HG02623 (cell line): ENCODE measurements at regions not wholly inside any gene's neighbourhood (a gene's known extent, or its start where the extent isn't known, plus 50 kb on each side); places are given as distances from the start of the nearest gene placed in this dataset.

Experiments used
- ATAC-seq: cut with Tn5 transposase; IDR thresholded peaks from one replicate; pipeline ENCODE4 v1.9.1; 2021; ENCODE audit warnings: moderate library complexity; ENCODE audit not compliant: unreplicated experiment

DNA sequence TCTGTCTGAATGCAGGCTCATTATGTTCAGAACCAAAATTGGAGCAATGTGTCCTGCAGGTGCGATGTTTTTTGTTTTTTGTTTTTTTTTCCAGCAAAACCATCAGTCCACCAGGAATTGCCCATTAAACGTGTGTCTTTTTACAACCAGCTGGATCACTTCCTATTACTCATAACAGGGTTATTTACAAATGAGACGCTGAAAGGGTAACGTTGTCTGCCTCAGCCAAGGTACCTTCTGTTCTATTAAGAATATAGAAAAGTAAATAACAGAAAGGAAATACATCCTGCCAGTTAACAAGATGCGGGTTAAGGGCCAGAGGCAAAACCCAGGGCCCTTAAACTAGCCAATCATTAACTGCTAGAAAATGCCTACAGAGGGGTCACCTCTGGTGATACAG, 590.4 kb downstream of the TBC1D4 start:
- no peak for ATAC-seq

DNA sequence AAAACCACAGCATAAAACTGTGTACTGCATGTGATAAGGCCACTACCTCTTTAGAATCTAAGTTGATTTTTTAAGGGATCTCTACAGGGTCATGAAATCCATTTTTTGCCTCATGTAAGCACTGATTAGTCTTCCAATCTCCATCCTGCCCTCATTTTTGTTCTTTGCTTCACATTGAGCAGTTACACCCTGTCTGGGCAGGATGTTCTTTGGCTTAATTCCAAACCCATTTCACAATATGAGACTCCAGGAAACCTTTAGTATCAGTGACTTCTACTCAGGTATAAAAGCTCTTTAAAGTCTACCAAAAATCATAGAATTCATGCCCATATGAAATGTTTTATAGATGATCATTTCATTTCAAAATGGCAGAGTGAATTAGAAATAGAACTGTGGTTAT, 592.6 kb downstream of the TBC1D4 start:
- ATAC-seq, result no peak

DNA sequence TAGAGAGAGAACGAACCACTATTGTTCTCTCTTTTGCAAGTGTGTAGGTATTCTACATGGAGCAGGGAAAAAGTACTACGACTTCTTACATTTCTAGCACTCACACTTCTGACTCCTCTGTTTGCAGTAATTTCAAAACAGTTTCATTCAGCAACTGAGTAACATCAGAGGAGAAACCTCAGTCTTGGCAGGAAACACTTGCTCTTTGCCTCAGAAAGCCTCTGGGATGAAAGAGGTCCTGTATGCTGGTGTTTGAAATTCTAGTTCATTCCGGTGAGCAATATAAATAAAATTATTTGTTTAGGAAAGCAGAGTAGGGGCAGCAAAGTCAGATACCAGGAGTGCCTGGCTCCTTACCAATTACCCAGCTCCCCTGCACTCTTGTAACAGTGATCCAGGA, 595.5 kb downstream of the TBC1D4 start:
- no peak for ATAC-seq

DNA sequence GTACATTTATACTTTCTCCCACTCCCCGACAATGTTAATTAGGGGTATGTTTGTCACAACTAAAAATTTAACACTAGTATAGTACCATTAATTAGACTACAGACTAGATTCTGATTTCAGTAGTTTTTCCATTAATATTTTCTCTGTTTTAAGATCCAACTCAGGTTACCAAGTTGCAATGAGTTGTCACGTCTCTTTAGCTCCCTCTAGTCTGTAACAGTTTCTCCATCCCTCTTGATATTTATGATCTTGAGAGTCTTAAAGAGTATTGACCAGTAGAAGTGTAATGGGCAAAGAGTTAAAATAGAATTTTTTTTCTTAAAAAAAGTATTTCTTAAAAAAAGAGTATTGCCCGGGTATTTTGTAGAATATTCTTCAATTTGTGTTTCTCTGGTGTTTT, 598.1 kb downstream of the TBC1D4 start:
- ATAC-seq, result no peak

DNA sequence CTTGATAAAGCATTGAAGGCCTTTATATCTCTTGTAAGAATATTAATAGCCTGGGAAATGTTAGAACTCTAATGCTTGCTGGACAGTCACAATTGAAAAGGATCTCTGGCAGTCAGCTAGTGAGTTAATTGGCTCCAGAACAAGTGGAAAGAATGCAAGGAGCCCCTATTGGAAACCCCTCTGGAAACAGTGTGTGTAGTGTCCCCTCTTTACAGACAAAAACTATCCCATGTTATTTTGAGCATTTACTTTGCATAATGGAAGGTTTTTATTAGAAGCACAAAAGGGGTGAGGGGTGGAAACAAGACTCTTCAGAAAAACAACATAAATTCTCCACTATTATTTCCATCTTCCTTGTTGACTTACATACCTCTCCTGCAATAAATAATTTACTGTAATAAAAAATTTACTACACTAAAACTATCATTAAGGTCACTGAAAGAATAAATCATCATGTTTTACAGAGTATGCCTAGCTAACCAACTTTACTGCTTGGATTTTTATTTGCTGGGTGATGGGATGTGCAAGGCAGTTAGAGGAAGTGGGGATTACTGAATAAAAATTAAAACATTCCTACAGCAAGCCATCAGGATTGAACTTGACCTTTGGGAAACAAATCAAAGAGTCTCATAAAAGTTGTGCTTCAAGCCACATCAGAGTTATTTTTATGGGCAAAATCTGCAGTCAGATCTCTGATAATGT, 610.4 kb downstream of the TBC1D4 start:
- no peak for ATAC-seq

DNA sequence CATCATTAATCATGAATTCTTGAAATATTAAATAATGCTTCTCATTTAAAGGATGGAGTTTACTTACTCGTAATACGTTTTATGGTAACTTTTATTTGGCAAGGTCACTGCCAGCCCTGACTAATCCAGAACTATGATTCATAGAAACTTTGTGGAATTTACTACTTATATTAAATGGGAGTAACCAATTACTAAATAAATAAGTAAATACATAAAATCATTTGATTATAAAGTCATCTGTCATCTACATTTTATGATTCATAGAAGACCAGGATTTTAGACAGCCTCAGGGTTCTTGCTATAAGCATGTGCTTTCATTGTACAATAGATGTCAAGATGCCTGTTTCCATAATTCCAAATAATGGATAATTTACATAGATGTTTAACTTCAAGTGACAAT, 611.1 kb downstream of the TBC1D4 start:
- no peak for ATAC-seq

DNA sequence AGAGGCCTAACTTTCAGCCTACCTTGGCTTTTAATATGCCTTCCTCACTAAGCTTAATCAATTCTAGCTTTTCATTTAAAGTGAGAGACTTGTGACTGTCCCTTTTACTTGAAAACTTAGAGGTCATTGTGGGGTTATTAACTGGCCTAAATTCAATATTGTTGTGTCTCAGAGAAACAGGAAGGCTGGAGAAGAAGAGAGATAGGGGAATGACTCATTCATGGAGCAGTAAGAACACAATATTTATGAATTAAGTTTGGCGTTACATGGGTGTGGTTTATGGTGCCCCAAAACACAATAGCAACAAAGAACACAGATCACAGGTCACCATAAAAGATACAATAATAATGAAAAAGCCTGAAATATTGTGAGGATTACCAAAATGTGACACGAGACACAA, 612.1 kb downstream of the TBC1D4 start:
- no peak for ATAC-seq

DNA sequence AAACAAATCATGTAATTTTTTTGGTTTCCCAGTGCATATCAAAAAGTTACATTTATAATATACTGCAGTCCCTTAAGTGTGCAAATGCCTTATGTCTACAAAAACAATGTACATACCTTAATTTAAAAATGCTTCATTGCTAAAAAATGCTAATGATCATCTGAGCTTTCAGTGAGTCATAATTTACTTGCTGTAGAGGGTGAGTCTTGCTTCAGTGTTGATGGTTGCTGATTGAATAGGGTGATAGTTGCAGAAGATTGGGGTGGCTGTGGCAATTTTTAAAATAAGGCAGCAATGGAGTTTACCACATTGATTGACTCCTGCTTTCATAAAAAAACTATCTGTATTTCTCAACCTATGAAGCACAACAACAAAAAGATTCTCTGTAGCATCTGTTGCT, 613.9 kb downstream of the TBC1D4 start:
- no peak for ATAC-seq

DNA sequence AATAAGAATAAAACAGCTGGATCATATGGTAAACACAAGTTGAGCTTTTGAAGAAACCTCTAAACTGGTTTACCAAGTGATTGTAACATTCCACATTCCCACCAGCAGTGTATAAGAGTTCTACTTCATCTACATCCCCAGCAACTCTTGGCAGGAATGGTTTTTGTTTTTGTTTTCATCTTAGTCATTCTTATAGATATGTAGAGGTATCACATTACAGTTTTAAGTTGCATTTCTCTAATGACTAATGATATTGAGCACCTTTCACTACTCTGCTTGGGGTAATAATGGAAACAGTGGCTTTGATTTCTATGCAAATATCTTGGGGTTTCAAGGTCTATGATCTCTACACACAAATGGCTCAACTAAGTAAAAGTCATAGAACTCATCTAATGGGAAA, 614.5 kb downstream of the TBC1D4 start:
- ATAC-seq, result no peak

DNA sequence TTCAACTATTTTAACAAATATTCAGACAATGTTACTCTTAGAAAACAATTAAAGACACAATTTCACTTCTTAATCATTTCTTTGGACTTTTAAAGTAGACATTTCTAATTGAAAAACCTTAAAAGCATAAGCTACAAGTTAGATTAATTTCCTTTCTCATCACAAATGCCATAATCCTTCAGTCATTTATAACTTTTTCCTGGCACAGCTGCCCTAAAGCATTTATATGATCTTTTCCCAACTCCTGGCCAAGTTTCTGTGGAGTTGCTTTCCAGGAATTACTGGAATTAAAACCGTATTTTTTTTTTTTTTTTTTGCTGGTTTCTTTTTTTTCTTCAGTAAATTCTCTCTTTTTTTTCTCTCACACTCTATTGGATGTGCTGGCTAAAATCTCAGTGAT, 615.9 kb downstream of the TBC1D4 start:
- ATAC-seq, result no peak

DNA sequence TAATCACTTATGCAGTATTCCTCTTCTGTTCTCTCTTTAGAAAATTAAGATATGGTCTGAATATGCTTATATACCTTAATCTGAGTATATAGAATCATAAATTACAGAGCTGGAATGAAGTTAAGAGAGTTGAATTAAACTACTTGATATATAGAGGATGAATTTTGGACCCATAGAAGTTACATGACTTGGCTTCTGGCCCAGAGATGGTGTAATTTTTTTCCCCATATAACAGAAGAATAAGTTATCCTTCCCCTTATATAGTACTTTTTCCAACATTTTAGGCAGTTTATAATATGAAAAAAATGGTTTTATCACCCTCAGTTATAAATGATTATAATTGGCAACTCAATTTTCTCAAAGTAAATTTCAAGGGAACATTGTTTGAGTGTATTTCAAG, 616.3 kb downstream of the TBC1D4 start:
- ATAC-seq, result no peak

DNA sequence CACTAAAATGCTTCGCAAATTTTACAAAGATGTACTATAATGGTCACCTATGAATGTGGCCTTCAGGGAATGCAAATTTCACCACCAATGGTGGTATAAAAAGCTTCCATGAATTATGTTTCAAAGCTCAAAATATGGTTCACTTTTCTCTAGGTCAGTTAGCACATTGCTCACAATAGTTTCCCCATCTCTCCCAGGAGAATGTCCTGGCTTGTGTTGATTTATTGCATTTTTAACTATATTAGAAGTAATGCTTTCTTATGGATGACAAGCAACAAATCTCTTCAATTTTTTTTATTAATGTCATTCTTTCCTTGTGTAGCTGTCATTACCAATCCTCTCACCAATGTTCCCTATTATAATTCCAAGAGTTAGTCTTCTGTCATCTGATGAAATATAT, 621.2 kb downstream of the TBC1D4 start:
- no peak for ATAC-seq

DNA sequence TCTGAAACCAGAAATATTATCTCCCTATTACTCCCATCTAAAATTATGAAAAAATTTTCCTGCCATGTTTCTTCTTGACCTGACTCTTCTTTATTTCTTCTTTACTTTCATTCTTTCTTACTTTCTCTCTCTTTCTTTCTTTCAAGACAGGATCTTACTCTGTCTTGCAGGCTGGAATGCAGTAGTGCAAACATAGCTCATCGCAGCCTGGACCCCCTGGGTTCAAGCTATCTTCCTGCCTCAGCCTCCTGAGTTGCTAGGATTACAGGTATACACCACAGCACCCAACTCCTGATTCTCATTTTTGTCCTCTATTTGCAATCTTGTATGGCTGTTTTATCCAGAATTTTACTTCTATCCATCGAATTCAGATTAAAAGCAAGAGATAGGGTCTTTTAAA, 631.1 kb downstream of the TBC1D4 start:
- no peak for ATAC-seq

DNA sequence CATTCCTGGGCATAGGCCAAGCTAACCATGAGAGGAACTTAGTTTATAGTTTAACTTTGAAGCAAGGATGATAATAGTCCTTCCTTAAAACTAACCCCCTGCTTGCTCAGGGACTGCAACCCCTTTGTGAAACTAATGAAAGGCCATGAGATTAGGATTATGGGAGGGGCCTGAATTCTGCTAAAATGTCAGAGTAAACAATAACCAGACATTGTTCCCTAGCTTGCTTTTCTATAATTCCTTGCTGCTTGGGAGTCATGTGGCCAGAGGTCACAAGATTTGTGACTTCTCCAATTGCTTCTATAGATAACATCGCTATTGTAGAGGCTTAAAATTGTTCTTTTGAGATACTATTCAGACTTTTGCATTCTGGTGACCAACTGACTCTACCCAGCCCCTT, 634.0 kb downstream of the TBC1D4 start:
- no peak for ATAC-seq

DNA sequence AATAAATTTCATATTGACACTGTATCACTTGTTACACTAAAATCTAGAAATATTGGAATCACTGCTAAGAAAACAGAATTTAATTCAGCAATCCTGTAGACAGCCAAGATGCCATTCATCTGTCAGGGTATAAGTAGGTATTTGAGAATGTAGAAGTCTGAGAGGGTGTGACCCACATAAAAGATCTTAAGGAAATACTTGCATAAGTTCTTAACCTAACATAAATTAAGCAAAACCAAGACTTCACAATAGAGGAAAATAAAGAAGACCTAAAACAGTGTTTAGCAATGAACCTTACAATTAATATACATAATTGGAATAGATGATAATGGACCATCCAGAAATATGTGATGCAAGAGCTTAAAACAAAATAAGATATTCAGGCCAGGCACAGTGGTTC, 636.2 kb downstream of the TBC1D4 start:
- ATAC-seq, result no peak

DNA sequence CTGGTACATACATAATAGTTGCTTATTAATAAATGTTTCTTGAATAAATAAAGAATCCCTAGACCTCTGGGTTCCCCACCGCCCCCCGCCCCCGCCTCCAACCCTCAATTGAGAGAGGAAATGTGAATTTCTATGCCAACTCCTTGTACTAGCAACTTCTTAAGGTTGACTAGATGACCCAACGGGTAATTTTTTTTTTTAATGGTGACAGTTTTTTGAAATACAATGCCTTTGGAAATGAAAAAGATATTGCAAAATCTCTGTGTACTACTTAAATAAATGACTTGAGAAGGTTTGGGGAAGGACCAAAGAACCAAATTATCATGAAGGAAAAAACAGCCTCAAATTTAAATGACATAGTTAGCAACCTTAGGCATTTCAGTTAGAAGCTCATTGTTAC, 640.3 kb downstream of the TBC1D4 start:
- no peak for ATAC-seq

DNA sequence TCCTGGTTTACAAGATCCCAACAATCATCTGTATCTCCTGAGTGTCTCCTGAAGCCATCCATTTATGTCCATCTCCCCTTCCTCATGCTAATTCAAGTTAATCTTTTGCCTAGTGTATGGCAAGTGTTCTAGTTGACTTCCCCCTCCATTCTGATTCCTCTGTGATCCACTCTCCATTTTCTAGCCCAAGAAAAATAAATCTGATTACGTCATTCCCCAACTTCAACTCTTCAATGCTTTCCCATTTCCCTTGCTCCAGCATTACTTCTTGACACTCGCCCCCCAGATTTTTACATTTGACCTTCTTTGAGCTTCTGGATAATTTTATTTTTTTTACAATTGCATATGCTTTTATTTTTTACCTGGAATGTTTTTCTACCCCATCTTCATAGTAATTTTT, 640.8 kb downstream of the TBC1D4 start:
- no peak for ATAC-seq

DNA sequence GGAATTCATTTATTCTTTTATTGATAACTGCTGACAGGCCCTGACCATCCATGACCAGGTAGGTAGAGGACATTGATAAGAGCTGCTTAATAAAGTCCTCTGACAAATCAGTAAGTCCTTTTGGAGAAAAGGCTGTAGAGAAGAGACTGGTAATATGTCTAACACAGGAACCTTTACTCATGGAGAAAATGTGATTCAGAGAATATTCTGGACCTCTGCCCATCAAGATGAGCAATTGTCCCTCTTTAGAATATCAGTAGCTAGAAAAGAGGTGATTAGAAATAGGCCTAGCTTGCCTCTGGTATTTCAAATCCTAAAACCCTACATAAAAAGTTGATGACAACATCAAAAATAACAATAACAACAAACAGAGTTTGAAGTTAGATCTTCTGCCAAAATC, 642.3 kb downstream of the TBC1D4 start:
- no peak for ATAC-seq

DNA sequence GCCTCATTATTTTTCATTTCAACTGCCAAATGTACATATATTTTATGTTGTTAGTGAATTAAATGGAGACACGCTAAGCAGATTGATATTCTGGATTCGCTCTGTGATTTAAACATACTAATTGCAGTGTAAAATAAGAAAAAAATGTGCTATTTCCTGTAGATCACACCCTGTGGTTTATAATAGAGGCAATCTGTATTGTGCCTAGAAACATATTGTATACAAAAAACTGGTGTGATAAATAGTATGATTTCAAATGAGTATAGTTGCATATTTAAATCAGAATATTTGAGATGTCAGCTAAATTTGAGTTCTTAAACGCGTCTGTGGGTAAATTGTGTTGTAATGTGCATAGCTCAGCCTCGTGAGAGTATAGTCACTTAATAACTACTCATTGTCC, 643.9 kb downstream of the TBC1D4 start:
- no peak for ATAC-seq

DNA sequence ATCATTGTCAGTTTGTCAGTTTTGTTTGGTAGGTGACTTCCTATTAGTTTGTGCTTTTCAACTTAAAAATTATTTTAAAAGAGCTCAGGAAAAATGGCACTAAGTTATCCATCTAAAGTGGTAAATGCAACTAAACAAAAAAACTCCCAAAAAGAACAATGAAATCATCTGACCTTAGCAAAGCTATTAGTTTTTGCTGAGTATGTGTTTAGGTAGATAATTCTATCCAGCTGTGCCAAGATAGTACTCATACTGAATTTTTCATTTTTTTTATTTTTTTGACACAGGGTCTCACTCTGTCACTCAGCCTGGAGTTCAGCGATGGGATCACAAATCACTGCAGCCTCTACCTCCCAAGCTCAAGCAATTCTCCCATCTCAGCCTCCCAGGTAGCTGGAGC, 645.3 kb downstream of the TBC1D4 start:
- ATAC-seq, result no peak

DNA sequence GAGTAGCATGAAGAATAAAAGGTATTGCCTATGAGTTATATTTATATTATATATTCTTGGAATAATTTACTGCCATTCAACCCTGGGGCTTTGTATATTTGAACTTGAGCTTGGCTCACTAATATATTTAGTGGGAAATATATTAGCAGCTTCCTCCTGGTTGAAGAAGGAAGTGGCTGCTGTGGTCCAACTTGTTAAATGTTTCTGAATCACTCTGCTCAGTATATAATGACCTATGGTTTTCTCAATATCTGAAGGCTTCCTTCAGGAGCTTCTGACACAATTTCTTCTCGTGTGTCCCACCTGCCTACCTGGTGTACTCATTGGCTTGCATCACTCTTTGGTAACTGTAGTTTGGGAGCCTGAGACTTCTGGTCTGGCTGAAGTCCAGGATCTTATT, 646.4 kb downstream of the TBC1D4 start:
- ATAC-seq, result no peak

DNA sequence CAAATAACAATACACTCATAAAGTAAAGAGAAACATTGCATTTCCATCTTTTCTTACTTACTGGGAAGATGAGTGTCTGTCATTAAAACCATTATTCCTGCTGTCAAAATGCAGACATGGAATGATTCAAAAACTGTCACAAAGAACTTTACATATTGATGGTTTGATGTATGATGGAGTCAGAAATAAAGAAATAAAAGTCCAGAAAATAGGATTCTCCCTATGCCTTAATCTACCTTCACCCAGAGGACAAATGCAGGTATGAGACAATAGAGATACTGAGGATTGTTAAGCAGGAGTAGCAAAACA, 656.1 kb downstream of the TBC1D4 start:
- no peak for ATAC-seq

DNA sequence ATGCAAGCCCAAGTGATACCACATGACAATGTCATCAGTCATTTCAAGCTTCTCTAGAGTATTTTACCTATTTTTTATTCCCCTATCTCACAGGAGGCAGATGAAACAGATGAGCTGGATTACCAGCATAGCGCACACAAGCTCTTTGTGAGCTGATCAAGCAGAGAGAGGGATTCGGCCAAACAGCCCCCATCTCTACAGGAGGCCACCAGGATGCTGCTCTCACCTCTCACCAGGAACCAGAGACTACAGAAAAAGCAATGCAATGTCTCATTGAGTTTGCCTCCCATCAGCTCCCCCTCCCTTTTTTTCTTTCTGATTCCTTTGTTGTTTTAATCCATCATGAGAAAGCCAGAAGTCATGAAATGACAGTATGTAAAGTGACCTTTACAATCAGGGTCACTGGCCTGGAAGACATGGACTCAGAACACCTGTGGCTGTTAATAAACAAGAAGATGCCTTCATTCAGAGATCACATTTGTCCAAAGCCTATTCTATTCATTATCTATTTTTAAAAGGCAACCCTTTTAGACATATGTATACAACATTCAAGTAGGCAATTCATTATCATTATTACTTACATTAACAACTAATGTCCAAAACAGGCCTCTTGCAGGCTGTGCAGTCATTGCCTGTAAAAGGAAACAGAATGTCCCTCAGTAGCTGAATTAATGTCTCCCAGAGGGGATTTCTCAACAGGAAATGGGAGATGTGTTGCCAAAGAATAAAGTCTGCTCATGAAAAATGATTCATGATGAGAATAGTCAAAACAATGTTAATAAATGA, 656.6 kb downstream of the TBC1D4 start:
- no peak for ATAC-seq
